ENCODE measurements at regions not wholly inside any gene's neighbourhood (a gene's known extent, or its start where the extent isn't known, plus 50 kb on each side); places are given as distances from the start of the nearest gene placed in this dataset.

- TF ChIP-seq CTCF (IDR thresholded peaks at IDR 0.05; ENCODE audit: low read depth, low read length) (no peak), EZH2phosphoT487 (IDR thresholded peaks at IDR 0.05; ENCODE audit: low read depth) (no peak)
Measured at GRCh38 chr1:217072926-217073325, 349.7 kb upstream of the ESRRG start.

Data from OCI-LY3 (cell line).